CD14-positive monocyte (primary cell): ENCODE measurements at regions not wholly inside any gene's neighbourhood (a gene's known extent, or its start where the extent isn't known, plus 50 kb on each side); places are given as distances from the start of the nearest gene placed in this dataset.

ENCODE experiments used
- DNase-seq, 3 donors: peaks; one replicate each; pipeline ENCODE4 v3.0.0-alpha.2; 2011 to 2022
- H2AFZ ChIP-seq: 2 replicates; pipeline ENCODE4 v1.6.0; 2012; ENCODE audit warnings: mild to moderate bottlenecking, low read depth, low read length, inconsistent platforms; ENCODE audit not compliant: insufficient read depth, poor library complexity, severe bottlenecking
- H3K27ac ChIP-seq, 2 donors: 1 replicate in 1 of 2; 2 replicates in 1 of 2; pipeline ENCODE4 v1.5.1; 2012 to 2013; ENCODE audit warnings: low read length in 2 of 2, control low read depth in 1 of 2, inconsistent platforms in 1 of 2, low read depth in 1 of 2, mild to moderate bottlenecking in 1 of 2
- H3K27me3 ChIP-seq, 2 donors: one replicate each; pipeline versions ENCODE4 v1.6.0 to v1.6.1; 2011 to 2013; ENCODE audit warnings: low read length in 2 of 2; ENCODE audit not compliant: control insufficient read depth in 2 of 2, insufficient read depth in 2 of 2
- H3K36me3 ChIP-seq, 2 donors: replicated peaks in 1 of 2; 1 replicate in 1 of 2; 2 replicates in 1 of 2; pipeline versions ENCODE4 v1.5.1 to v1.6.1; 2012 to 2013; ENCODE audit warnings: low read length in 2 of 2, control low read depth in 1 of 2, inconsistent platforms in 1 of 2, mild to moderate bottlenecking in 1 of 2; ENCODE audit not compliant: insufficient read depth in 2 of 2, control insufficient read depth in 1 of 2
- H3K4me1 ChIP-seq, 2 donors: 1 replicate in 1 of 2; 2 replicates in 1 of 2; pipeline versions ENCODE4 v1.5.1 to v1.6.1; 2012 to 2013; ENCODE audit warnings: low read length in 2 of 2, control low read depth in 1 of 2, inconsistent platforms in 1 of 2, mild to moderate bottlenecking in 1 of 2, moderate library complexity in 1 of 2; ENCODE audit not compliant: insufficient read depth in 2 of 2, control insufficient read depth in 1 of 2
- H3K4me2 ChIP-seq: replicated peaks from 2 replicates; pipeline ENCODE3; 2012; ENCODE audit warnings: low read length, moderate library complexity, mild to moderate bottlenecking; ENCODE audit not compliant: poor library complexity, severe bottlenecking; ENCODE audit errors: extremely low read depth
- H3K4me3 ChIP-seq, 3 experiments: fragments of 200-600 bp in 1 of 3; sonication (generic) in 1 of 3; replicated peaks in 1 of 3; 1 replicate in 2 of 3; 2 replicates in 1 of 3; pipeline ENCODE4 v1.5.1; 2011 to 2013; ENCODE audit warnings: low read length in 3 of 3, mild to moderate bottlenecking in 3 of 3, control low read depth in 2 of 3, low read depth in 2 of 3, inconsistent platforms in 1 of 3, moderate library complexity in 1 of 3
- H3K79me2 ChIP-seq: 2 replicates; pipeline ENCODE4 v1.6.0; 2012; ENCODE audit warnings: mild to moderate bottlenecking, control low read depth, inconsistent platforms, low read length, moderate library complexity; ENCODE audit not compliant: insufficient read depth
- H3K9ac ChIP-seq: 2 replicates; pipeline ENCODE4 v1.6.0; 2017; ENCODE audit warnings: low read length, mild to moderate bottlenecking; ENCODE audit not compliant: insufficient read depth, poor library complexity, severe bottlenecking
- H3K9me3 ChIP-seq, 2 donors: replicated peaks in 1 of 2; 1 replicate in 1 of 2; 2 replicates in 1 of 2; pipeline versions ENCODE4 v1.5.1 to v1.6.1; 2012 to 2013; ENCODE audit warnings: low read length in 2 of 2, control low read depth in 1 of 2; ENCODE audit not compliant: control insufficient read depth in 1 of 2, insufficient read depth in 1 of 2
- H4K20me1 ChIP-seq: 2 replicates; pipeline ENCODE4 v1.6.0; 2012; ENCODE audit warnings: mild to moderate bottlenecking, low read length, control low read depth, moderate library complexity; ENCODE audit not compliant: insufficient read depth
- H3K27ac Mint-ChIP-seq, 7 donors: one replicate each; pipeline ENCODE4 v1.8.0; 2020; ENCODE audit warnings: mild to moderate bottlenecking in 7 of 7, mixed read lengths in 7 of 7, moderate library complexity in 6 of 7, inconsistent platforms in 2 of 7
- H3K27me3 Mint-ChIP-seq, 3 donors: one replicate each; pipeline ENCODE4 v1.8.0; 2021 to 2022; ENCODE audit warnings: low read depth in 3 of 3, mild to moderate bottlenecking in 3 of 3, mixed read lengths in 3 of 3, moderate library complexity in 3 of 3, inconsistent platforms in 1 of 3
- H3K36me3 Mint-ChIP-seq, 2 donors: one replicate each; pipeline ENCODE4 v1.8.0; 2020; ENCODE audit warnings: mixed read lengths in 2 of 2, inconsistent platforms in 1 of 2, mild to moderate bottlenecking in 1 of 2
- H3K4me1 Mint-ChIP-seq: one replicate; pipeline ENCODE4 v1.8.0; 2020; ENCODE audit warnings: mild to moderate bottlenecking, mixed read lengths
- H3K4me3 Mint-ChIP-seq, 2 donors: one replicate each; pipeline ENCODE4 v1.8.0; 2020; ENCODE audit warnings: mild to moderate bottlenecking in 2 of 2, mixed read lengths in 2 of 2, moderate library complexity in 1 of 2
- H3K9me3 Mint-ChIP-seq, 7 donors: one replicate each; pipeline ENCODE4 v1.8.0; 2020 to 2022; ENCODE audit warnings: mixed read lengths in 7 of 7, mild to moderate bottlenecking in 6 of 7, moderate library complexity in 6 of 7, inconsistent platforms in 2 of 7
- WGBS: methylation state at CpG from one replicate; pipeline ENCODE4 v1.1.5; 2013; ENCODE audit warnings: missing lambda C conversion rate; ENCODE audit not compliant: insufficient coverage; 5-methylcytosine and 5-hydroxymethylcytosine counted together
- intact Hi-C, 2 donors: fragments of 100-400 bp; cut with micrococcal nuclease; formaldehyde crosslinking; loops; one replicate each; pipeline versions ENCODE4 v1.15.0 to v1.15.1; 2023
- TF ChIP-seq, protein P1 (sequence below): fragments of 200-600 bp; IDR thresholded peaks from one replicate; pipeline ENCODE4 v1.8.0; 2022; ENCODE audit warnings: antibody characterized with exemption, mild to moderate bottlenecking

DNA sequence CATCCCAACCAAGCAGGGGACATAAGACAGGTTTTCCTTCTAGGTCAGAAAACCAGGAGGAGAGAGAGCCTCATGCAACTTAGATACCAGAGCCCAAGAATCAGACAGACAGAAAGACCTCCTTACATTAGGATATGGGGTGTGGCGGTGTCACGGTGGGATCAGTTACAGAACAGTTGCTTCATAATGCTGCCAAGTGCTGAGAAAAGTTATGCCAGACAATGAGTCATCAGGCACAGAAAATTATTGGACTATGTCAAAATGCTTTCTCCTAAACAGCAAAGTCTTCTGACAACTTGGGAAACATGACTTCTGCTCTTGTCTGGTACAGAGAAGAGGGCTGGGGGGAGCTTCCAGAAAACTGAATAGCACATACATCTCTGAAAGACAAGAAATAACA lies 1120.2 kb upstream of the TMPRSS15 start:
- H3K4me1 Mint-ChIP-seq: no peaks in the 10 kb centered on the region
- no peaks in the 10 kb centered on the region for H3K36me3 Mint-ChIP-seq
- 93% methylated on average over 2 of the region's 2 CpGs for WGBS
- Histone ChIP-seq H3K9ac (no peak overlapping the region), H3K27me3 (no peaks in the 10 kb centered on the region), H3K4me1 (no peaks in the 10 kb centered on the region), H3K79me2 (no peaks in the 10 kb centered on the region), H3K4me3 (no peak overlapping the region), H2AFZ (no peak overlapping the region), H3K36me3 (no peaks in the 10 kb centered on the region), H3K27ac (no peak overlapping the region), H3K9me3 (peaks cover 0 to 4% of the 10 kb centered on the region in 2 donors), H4K20me1 (no peaks in the 10 kb centered on the region), H3K4me2 (no peak overlapping the region)
- H3K27me3 Mint-ChIP-seq: peaks cover 0 to under 1% (median 0%) of the 10 kb centered on the region in 3 donors
- no peak overlapping the region for H3K27ac Mint-ChIP-seq
- peaks cover 0 to 9% (median 3%) of the 10 kb centered on the region in 7 donors for H3K9me3 Mint-ChIP-seq
- intact Hi-C loops: no loop called here
- TF ChIP-seq, protein P1, sequence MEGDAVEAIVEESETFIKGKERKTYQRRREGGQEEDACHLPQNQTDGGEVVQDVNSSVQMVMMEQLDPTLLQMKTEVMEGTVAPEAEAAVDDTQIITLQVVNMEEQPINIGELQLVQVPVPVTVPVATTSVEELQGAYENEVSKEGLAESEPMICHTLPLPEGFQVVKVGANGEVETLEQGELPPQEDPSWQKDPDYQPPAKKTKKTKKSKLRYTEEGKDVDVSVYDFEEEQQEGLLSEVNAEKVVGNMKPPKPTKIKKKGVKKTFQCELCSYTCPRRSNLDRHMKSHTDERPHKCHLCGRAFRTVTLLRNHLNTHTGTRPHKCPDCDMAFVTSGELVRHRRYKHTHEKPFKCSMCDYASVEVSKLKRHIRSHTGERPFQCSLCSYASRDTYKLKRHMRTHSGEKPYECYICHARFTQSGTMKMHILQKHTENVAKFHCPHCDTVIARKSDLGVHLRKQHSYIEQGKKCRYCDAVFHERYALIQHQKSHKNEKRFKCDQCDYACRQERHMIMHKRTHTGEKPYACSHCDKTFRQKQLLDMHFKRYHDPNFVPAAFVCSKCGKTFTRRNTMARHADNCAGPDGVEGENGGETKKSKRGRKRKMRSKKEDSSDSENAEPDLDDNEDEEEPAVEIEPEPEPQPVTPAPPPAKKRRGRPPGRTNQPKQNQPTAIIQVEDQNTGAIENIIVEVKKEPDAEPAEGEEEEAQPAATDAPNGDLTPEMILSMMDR: no peak
- H3K4me3 Mint-ChIP-seq: no peak overlapping the region
- DNase-seq: no peak

DNA sequence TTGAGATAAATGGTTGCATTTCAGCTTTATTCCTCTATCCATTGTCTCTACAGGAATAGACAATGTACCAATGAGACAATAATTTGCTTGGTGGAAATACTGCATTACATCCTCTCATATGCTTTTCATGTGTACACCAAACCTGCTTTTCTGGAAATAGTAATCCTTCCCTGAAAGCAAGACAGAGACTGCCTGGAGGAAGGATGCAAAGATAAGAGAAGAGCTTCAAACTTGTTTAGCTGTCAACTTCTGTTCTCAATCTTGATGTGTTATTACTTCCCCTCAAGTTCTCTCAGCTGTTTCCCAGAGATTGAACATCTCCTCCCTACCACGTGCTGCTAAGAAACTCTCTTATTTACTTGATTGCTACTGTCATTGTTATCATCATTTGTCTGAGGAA lies 1125.4 kb upstream of the TMPRSS15 start:
- no peak for DNase-seq
- no peak overlapping the region for H3K4me3 ChIP-seq
- Mint-ChIP-seq H3K9me3 (peaks cover 0 to 10% (median 2%) of the 10 kb centered on the region in 7 donors), H3K36me3 (no peaks in the 10 kb centered on the region), H3K27me3 (no peaks in the 10 kb centered on the region), H3K27ac (no peak overlapping the region), H3K4me1 (no peaks in the 10 kb centered on the region), H3K4me3 (no peak overlapping the region)
- no peaks in the 10 kb centered on the region for H4K20me1 ChIP-seq
- no peak overlapping the region for H3K27ac ChIP-seq
- H3K4me1 ChIP-seq: no peaks in the 10 kb centered on the region
- H3K36me3 ChIP-seq: no peaks in the 10 kb centered on the region
- TF ChIP-seq, protein P1: no peak
- H3K9ac ChIP-seq: no peak overlapping the region
- H3K27me3 ChIP-seq: no peaks in the 10 kb centered on the region
- H3K4me2 ChIP-seq: no peak overlapping the region
- H2AFZ ChIP-seq: no peak overlapping the region
- intact Hi-C loops: no loop called here
- no peaks in the 10 kb centered on the region for H3K9me3 ChIP-seq
- H3K79me2 ChIP-seq: no peaks in the 10 kb centered on the region
- no CpG with 5 or more reads among the region's 1 CpG for WGBS
